Activated T-cell treated with anti-CD3 and anti-CD28 coated beads for 1 hour (primary cell): ENCODE measurements at regions not wholly inside any gene's neighbourhood (a gene's known extent, or its start where the extent isn't known, plus 50 kb on each side); places are given as distances from the start of the nearest gene placed in this dataset.
"Not testable (repeated sequence)": the region's sequence is repeated elsewhere in the genome, so short reads cannot be mapped to it uniquely, and the experiment has no call there.

Experiments
- DNase-seq: peaks from one replicate; pipeline ENCODE4 v3.0.0-alpha.2; 2020; ENCODE audit warnings: low read depth

- DNase-seq, result no peak
These were observed 53.1 kb upstream of the WNT4 start for GRCh38 chr1:22196041-22196440.

- no peak for DNase-seq
These were observed 53.7 kb upstream of the WNT4 start for GRCh38 chr1:22196641-22197040.

- no peak for DNase-seq
These were observed 54.7 kb upstream of the WNT4 start for GRCh38 chr1:22197644-22198043.

DNA sequence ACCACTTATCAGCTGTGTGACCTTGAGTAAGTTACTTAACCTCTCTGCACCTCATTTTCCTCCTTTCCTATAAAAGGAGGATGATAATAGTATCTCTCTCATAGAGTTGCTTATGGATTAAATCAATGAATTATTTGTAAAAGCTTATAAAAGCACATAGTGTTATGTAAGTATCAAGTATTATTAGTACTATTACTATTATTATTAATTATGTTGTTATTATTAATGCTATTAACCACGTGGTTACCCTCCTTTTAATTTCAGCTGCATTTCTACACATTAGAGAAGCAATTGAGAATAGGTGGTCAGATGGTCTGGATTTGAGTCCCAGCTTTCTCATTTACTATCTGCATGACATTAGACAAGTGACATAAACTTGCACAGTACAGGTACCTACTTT lies 58.1 kb upstream of the WNT4 start:
- DNase-seq, result no peak

GRCh38 chr1:22203335-22203734 lies 60.4 kb upstream of the WNT4 start:
- DNase-seq, result no peak

- no peak for DNase-seq
These were observed 61.4 kb upstream of the WNT4 start for GRCh38 chr1:22204057-22204840.

- DNase-seq, result no peak
These were observed 62.4 kb upstream of the WNT4 start for GRCh38 chr1:22204989-22205913.

DNA sequence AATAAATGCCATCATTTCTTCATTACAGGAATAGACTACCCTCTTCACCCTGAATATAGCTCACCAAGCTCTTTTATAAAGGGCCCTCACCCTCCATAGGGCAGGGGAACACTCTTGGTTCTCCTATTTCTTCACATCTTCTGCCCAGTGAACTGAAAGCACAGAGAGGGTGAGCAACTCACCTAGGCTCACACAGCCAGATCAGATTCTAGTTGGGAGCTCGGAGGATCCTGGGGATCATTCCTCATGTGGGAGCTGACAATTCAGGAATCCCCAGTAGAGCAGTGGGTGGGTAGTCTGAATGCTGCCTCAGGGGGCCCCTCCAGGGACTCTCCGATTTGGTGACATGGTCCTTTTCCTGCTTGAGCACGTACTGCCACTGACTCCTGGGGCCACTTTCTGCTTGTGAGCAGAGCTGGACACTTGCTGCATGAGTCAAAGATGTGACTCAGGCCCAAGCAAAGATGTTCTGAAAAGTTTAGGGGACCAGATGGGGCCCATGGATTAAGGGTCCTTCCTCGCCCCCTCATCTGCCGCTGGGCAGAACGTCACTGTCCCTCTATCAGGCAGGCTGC lies 63.7 kb upstream of the WNT4 start:
- DNase-seq, result no peak

DNA sequence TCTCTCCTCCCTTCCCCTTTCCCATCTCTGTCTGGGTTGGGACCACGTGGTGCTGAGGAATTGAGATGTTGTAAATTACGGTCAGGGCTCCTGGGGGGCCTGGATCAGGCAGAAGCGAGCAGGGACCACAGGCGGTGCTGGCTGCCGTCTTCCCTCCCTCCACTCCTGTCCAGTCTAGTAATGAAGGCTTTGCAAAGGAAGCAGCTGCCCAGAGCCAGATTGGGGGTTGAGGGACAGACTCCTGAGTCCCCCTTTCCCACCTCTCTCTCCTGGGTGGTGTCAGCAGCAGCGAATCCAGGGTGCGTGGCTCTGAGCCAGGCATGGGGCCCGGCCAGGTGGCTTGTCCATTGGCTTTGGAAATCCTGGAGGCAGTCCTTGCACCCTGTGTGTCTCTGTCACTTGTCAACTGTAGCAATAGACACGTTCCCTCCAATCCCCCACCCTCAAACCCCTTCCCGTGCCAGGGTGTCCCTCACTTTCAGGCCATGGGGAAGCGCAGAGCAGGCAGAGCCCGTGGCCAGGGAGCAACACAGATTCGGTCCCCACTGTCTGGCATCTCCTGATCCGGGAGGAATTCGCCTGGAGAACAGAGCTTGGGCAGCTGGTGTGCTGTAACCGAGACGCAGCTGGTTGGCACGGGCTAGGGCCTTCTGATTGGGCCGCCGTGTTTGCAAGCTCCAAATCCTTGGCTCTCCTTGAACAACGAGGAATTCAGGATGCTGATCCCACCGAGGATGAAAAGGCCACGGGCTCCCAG lies 64.8 kb upstream of the WNT4 start:
- no peak for DNase-seq

GRCh38 chr1:22208268-22208972 lies 65.5 kb upstream of the WNT4 start:
- no peak for DNase-seq

DNA sequence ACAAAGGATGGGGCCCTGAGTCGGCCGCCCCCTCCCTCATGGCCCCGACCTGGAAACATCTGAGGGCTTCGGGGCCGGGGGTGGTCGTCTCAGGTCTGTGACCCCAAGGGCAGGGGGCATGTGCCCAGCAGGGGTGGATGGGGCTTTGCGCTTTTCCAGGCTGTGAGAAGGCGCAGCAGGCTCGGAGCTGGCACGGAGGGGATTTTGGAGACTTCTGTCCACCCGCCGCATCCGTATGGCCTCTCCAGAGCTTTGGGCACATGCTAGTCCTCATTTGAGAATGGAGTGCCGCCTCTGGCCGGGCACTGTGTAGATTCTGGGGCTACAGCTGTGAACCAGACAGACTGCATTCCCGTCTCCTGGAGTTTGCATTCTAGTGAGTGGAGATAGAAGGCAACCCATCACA lies 66.1 kb upstream of the WNT4 start:
- DNase-seq, result no peak

DNA sequence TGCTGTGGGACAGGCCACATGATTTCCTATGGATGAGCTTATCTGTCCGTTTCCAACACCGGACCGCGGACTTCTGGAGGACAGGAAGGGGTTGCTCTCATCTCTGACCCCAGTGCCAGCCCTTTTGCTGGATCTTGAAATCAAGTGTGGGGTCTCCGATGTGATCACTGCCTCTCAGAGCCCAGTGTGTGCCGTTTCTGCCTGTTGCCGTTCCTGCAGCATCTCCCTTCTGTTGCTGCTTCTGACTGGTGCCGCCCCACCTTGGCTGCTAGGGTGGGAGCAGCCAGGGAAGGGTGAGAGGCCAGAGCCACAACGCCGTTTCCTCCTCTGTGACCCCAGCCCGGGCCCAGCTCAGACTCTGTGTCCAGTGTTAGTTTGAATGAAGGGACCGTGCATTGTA lies 67.3 kb upstream of the WNT4 start:
- no peak for DNase-seq

- no peak for DNase-seq
These were observed 67.7 kb upstream of the WNT4 start for GRCh38 chr1:22210636-22211035.

GRCh38 chr1:22211459-22211858 lies 68.6 kb upstream of the WNT4 start:
- DNase-seq, result not testable (repeated sequence)

- DNase-seq, result no peak
These were observed 69.7 kb upstream of the WNT4 start for GRCh38 chr1:22212400-22213233.

DNA sequence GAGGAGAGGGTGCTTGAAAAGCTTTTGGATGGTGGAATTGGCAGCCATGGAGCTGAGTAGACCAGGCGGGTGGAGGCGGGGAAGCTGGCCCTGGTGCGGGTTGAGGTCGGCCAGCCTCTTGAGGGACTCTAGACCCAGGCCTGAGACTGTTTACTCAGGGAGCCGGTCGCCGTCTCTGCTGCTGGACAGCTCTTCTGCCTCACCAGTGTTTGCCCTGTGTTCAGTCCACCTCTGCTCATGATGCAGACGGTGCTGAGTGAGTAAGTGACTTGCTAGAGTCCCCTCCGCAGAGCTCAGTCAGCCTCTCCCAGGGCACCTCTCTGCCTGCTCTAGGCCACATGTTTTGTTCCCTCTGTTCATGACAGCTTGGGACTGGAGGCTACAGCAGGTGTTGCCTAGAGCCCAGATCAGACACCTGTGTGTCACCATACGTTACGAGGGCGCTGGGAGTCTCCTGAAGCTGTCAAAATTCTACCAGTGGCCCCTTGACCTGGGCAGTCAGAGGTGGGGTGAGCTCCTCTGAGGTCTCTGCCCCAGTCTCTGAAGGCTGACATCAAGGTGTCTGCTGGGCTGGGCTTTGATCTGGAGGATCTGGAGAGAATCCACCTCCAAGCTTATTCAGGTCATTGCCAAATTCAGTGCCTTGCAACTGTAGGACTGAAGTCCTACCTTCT lies 73.5 kb upstream of the WNT4 start:
- DNase-seq, result no peak

- no peak for DNase-seq
These were observed 74.1 kb upstream of the WNT4 start for GRCh38 chr1:22216966-22217365.

DNA sequence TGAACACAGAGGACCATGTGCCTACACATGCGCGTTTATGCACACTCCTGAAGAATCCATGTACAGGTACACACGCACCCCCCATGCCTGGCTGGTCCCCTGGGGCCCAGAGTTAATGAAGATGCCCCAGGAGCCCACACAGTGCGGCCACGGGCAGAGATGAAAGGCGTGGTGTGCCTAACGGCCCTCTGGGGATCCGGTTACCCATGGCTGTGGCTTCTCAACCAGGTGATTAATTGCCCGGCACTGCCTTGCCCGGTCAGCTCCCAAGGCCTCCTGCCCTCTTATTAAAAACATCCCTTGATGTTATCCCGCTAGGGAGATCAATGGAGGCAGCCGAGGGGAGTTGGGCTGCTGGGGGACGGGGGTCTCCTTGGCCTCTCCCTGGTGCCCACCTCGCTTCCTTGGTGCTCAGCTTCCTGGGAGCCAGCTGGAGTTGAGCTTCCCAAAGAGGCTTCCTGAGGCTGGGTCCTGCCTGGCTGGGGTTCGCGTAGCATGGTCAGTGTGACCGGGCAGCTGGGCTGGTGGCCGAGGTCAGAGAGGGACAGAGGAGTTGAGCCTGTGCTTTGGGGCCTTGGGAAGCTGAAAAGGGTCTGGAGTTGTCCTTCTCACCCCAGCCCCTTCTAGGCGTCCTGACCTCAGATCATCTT lies 75.0 kb upstream of the WNT4 start:
- DNase-seq, result no peak

GRCh38 chr1:22218618-22219250 lies 75.8 kb upstream of the WNT4 start:
- DNase-seq, result no peak
